NCI-H446 treated with DMSO at 0.1 percent for 48 hours (cell line): ENCODE measurements at regions not wholly inside any gene's neighbourhood (a gene's known extent, or its start where the extent isn't known, plus 50 kb on each side); places are given as distances from the start of the nearest gene placed in this dataset.

Experiments used
- DNase-seq: peaks from one replicate; lab custom pipeline; 2025; lab: John Stamatoyannopoulos, UW

GRCh38 chr3:124582621-124583395 lies 147.4 kb upstream of the UMPS start:
- DNase-seq, result no peak

DNA sequence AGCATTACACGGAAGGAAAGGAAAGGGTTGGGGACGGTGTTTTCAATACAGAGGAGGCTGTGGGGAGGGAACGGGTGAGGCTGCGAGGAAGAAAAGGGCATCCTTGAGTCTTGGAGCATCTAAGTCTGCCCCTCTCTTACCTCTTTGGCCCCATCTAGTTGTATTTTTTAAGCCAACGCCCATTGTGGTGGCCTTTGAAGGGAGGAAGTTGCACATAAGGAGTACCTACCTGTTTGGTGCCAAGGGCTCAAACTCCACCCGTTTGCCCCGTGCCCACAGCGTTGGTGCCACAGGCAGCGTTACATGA lies 146.1 kb upstream of the UMPS start:
- DNase-seq, result no peak

- DNase-seq, result no peak
Measured at GRCh38 chr3:124584552-124585391, 145.5 kb upstream of the UMPS start.

DNA sequence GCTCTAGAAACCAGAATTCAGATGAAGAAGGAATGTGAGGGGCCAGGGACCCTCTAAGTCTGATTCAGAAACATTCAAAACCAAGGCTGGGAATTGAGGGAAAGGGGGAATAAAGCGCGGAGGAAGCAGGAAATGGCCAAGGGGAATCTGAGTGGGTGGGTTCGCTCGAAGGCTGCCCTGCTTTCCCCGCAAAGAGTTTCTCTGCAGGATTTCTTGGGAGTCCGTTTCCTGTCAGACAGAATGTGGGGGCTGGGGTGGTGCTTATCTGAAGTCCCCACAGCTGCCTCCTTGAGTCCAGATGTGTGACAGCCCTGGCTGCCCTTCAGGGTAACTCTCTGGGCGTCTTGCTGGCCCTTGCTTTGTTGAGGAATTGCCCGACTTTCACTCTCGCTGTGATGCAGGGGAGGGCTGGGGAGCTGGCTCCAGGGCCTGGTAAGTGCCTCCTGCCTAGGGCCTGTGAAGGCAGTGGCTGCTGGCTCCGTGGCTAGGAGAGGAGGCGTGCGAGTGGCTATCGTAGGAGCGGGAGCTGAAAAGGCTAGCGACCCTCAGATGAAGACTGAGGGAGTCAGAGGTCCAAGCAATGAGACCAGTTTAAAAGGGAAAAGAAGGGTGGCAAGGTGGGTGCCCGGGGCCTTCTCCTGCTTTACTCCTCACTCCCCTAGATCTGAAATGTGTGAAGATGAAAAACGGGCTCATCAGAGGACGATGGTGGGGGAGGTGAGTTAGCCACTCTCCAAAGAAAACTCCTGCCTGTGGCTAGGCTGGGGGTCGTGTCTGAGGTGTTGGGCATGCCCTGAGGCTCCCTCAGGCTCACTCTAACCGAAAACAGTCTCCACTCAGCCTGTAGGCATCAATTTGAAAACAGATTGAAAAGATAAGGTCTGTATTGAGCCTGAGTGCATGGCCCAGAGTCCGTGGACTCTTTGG lies 143.9 kb upstream of the UMPS start:
- no peak for DNase-seq

DNA sequence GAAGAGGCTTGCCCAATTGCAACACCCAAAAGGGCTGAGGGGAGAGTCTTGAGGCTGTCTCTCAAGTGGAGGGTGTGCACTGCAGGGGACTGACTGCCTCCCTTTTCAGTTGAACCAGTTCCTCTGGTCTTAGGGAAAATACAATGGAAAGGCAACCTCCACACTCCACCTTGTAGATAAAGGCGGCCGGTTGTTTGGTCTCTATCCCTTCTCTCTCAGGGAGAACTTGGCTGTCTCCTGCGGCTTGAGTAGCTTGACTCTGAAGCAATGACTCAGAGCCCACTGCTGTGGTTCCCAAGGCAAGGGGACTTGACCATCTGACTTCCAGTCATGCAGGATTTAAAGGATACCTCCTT lies 143.2 kb upstream of the UMPS start:
- no peak for DNase-seq

GRCh38 chr3:124588036-124588435 lies 142.2 kb upstream of the UMPS start:
- DNase-seq, result no peak

GRCh38 chr3:124588794-124589193 lies 141.5 kb upstream of the UMPS start:
- no peak for DNase-seq

DNA sequence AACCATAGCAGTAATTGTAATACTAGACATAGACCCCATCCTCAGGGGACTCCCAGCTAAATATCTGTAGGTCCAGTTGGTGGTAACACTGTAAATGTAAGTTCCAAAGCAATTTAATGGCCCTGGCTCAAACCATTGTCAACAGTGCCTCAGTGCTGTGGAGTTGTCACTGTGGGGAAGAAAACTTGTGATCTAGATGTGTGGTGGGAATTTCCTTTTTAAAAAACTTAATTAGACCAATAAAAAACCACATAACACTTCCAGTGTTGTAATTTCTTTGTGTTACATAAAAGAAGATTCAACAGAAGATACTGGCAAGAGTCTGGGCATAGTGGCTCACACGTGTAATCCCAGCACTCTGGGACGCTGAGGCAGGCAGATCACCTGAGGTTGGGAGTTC lies 138.6 kb upstream of the UMPS start:
- no peak for DNase-seq

GRCh38 chr3:124592658-124593441 lies 137.4 kb upstream of the UMPS start:
- no peak for DNase-seq

GRCh38 chr3:124593442-124593829 lies 136.8 kb upstream of the UMPS start:
- no peak for DNase-seq

DNA sequence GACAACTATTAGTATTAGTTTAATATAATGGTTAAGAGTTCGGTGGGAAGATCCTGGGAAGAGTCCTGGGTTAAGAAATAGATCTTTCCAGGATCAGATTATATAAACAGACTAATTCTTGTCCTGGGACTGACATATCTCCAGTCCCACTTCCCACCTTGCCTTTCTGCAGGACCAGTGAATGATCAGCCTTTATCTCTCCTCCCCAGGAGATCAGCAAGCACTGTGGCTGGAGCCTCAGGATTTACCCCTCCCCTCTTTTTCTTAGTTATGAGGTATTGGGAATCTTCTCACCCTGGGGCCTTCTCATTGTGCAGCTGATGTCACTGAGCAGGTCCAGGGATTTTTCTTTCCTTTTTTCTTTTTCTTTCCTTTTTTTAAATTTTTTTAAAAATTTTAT lies 135.7 kb upstream of the UMPS start:
- no peak for DNase-seq

- no peak for DNase-seq
Measured at GRCh38 chr3:124597273-124597672, 133.0 kb upstream of the UMPS start.

- DNase-seq, result no peak
Measured at GRCh38 chr3:124597979-124598378, 132.3 kb upstream of the UMPS start.

- DNase-seq, result no peak
Measured at GRCh38 chr3:124599147-124599765, 131.0 kb upstream of the UMPS start.

GRCh38 chr3:124599779-124600693 lies 130.2 kb upstream of the UMPS start:
- no peak for DNase-seq

DNA sequence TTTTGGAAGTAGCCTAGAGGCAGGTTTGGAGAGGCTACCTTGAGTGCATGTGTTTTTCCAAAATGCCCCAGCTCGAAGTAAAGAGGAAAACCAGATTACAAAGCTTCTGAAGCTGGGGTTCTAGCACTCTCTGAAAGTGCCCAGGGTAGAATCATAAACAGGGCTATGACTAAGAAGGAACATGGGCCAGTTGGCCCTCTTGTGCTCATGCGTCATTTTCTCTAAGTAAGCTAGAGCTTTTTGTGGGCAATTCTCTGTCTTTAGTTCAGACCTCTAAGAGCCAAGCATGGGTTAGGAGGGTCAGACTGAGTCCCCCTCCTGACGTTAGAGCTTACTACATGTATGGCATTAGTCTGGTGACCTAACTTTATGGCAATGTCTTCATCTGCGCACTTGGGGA lies 129.5 kb upstream of the UMPS start:
- no peak for DNase-seq

GRCh38 chr3:124601190-124601589 lies 129.1 kb upstream of the UMPS start:
- no peak for DNase-seq

DNA sequence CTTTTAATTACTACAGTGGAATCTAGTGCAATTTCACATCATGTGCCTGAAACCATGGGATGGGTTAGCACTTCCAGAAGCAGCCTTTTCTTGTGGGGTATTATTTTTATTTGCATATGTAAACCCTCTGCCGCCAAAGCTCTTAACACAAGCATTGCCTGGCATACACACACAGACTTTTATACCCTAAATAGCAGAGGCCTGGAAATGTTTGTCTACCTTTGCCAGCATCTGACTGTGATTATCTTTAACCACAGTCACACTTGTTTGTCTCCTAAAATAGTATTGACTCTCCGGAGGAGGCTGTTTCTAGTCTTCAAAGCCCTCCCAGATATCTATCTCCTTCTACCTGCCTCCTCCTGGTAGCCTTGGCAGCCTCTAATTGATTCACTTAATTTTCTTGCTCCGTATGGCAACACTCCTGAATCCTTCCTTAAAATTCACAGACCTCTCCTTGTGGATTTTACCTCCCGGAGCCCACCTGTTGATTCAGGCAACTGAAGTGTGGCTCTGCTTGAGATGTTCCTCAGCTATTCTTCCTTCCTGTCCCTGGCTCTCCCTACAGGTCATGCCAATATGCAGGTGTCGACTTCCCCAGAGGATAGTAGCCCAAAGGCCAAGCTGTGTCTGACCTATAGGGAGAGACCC lies 127.1 kb upstream of the UMPS start:
- no peak for DNase-seq

DNA sequence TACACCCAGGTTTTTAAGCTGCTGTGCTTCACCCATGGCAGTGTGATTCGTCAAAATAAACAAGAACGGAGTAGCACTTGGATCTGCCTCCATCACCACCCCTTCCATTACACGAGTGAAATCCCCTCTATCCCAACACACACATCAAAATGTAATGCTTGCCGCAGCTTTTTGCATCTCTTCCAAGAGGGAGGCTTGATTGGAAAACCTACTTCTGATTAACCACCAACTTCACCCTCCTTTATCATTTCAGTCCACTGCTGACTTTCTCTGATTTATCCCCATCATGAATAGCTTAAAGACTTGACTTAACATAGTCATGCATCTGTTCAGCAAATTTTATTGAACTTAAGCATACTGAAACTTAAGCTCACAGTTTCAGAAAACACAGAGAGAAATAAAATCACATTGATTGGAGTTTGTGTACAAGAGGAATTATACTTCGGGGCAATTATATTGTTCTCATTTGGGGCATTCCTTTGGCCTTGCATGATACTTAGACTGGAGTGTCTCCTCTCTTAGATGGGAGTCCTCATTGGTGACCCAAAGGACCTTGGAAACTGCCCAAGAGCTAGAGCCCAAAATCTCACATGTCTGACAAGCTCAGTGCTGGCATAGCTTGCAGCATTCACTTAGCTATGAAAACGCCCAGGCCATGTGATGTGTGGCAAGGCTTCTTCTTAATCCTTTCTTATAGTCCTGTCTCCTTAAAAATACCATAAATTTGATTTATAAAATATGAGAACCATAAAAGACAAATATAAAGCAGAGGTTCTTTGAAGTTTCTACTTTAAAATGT lies 124.3 kb upstream of the UMPS start:
- no peak for DNase-seq
